Neural cell (in vitro differentiated cells): ENCODE measurements at regions not wholly inside any gene's neighbourhood (a gene's known extent, or its start where the extent isn't known, plus 50 kb on each side); places are given as distances from the start of the nearest gene placed in this dataset.

Source experiments
- H2AFZ ChIP-seq: fragments of 200-600, 300-800 bp; sonication (generic), shearing (Covaris generic); 2 replicates; pipeline ENCODE4 v1.6.0; 2014; ENCODE audit warnings: low read depth, mild to moderate bottlenecking, antibody characterized with exemption, low read length, moderate library complexity
- H3F3A ChIP-seq: fragments of 200-600 bp; shearing (Covaris generic); 2 replicates; pipeline ENCODE4 v1.6.1; 2016; ENCODE audit warnings: mild to moderate bottlenecking, moderate library complexity, mixed read lengths, antibody characterized with exemption, low read length; ENCODE audit not compliant: insufficient read depth, poor library complexity, severe bottlenecking
- H3K27ac ChIP-seq: fragments of 200-600, 300-800 bp; sonication (generic), shearing (Covaris generic); 2 replicates; pipeline ENCODE4 v1.5.1; 2014; ENCODE audit warnings: mild to moderate bottlenecking, low read length, moderate library complexity
- H3K27me3 ChIP-seq: fragments of 300-800, 200-600 bp; sonication (generic), shearing (Covaris generic); 2 replicates; pipeline ENCODE4 v1.6.0; 2014; ENCODE audit warnings: mild to moderate bottlenecking, low read depth, low read length, moderate library complexity; ENCODE audit not compliant: insufficient read depth
- H3K36me3 ChIP-seq: fragments of 300-800, 200-600 bp; sonication (generic), shearing (Covaris generic); 2 replicates; pipeline ENCODE4 v1.5.1; 2014; ENCODE audit warnings: mild to moderate bottlenecking, antibody characterized with exemption, low read length, moderate library complexity; ENCODE audit not compliant: insufficient read depth
- H3K4me2 ChIP-seq: fragments of 300-800, 200-600 bp; sonication (generic), shearing (Covaris generic); 2 replicates; pipeline ENCODE4 v1.6.0; 2014; ENCODE audit warnings: mild to moderate bottlenecking, low read length
- H3K4me3 ChIP-seq: fragments of 300-800, 200-600 bp; sonication (generic), shearing (Covaris generic); 2 replicates; pipeline ENCODE4 v1.5.1; 2014; ENCODE audit warnings: mild to moderate bottlenecking, low read length, moderate library complexity
- H3K79me2 ChIP-seq: fragments of 200-600 bp; shearing (Covaris generic); replicated peaks from 2 replicates; pipeline ENCODE4 v1.6.0; 2014; ENCODE audit warnings: mild to moderate bottlenecking, low read length, moderate library complexity; ENCODE audit not compliant: insufficient read depth
- H3K9ac ChIP-seq: fragments of 300-800, 200-600 bp; sonication (generic), shearing (Covaris generic); 2 replicates; pipeline ENCODE4 v1.6.1; 2016; ENCODE audit warnings: mild to moderate bottlenecking, low read length, mixed read lengths
- H3K9me2 ChIP-seq: fragments of 200-600 bp; shearing (Covaris generic); 2 replicates; pipeline ENCODE4 v1.6.1; 2016; ENCODE audit warnings: mild to moderate bottlenecking, low read length, mixed read lengths; ENCODE audit not compliant: insufficient read depth
- H3K9me3 ChIP-seq: fragments of 200-600, 300-800 bp; sonication (generic), shearing (Covaris generic); 2 replicates; pipeline ENCODE4 v1.6.1; 2016; ENCODE audit warnings: mild to moderate bottlenecking, mixed run types, low read length, moderate library complexity, mixed read lengths
- H4K20me1 ChIP-seq: fragments of 200-600 bp; shearing (Covaris generic); 2 replicates; pipeline ENCODE4 v1.6.1; 2016; ENCODE audit warnings: mild to moderate bottlenecking, mixed run types; ENCODE audit not compliant: insufficient read depth
- EP300 ChIP-seq: fragments of 450-650 bp; conservative IDR thresholded peaks from 2 replicates; pipeline ENCODE4 v1.6.1; 2014; ENCODE audit warnings: antibody characterized with exemption, mild to moderate bottlenecking, moderate library complexity; ENCODE audit not compliant: poor library complexity, severe bottlenecking
- EZH2 ChIP-seq: fragments of 200-600, 300-800 bp; shearing (Covaris generic), sonication (generic); IDR thresholded peaks from 2 replicates; pipeline ENCODE4 v1.6.1; 2014; ENCODE audit warnings: antibody characterized with exemption, low read length, borderline replicate concordance, mild to moderate bottlenecking; ENCODE audit not compliant: insufficient read depth, poor library complexity, severe bottlenecking
- MXI1 ChIP-seq: fragments of 450-650 bp; conservative IDR thresholded peaks from 2 replicates; pipeline ENCODE4 v1.6.1; 2014; ENCODE audit warnings: antibody characterized with exemption, mild to moderate bottlenecking; ENCODE audit not compliant: poor library complexity, severe bottlenecking
- POLR2AphosphoS5 ChIP-seq: IDR thresholded peaks from 2 replicates; pipeline ENCODE4 v1.6.1; 2012
- RAD21 ChIP-seq: fragments of 450-650 bp; conservative IDR thresholded peaks from 2 replicates; pipeline ENCODE4 v1.6.1; 2014; ENCODE audit warnings: antibody characterized with exemption, mild to moderate bottlenecking, moderate library complexity
- SMC3 ChIP-seq: fragments of 450-650 bp; conservative IDR thresholded peaks from 2 replicates; pipeline ENCODE4 v1.6.1; 2014; ENCODE audit warnings: antibody characterized with exemption, mild to moderate bottlenecking, moderate library complexity; ENCODE audit not compliant: poor library complexity
- TAF1 ChIP-seq: IDR thresholded peaks from 2 replicates; pipeline ENCODE4 v1.6.1; 2012; ENCODE audit warnings: low read depth
- TF ChIP-seq, protein P1 (sequence below): fragments of 450-650 bp; IDR thresholded peaks from 2 replicates; pipeline ENCODE4 v1.5.1; 2014; ENCODE audit warnings: antibody characterized with exemption, mild to moderate bottlenecking, moderate library complexity; ENCODE audit not compliant: poor library complexity, severe bottlenecking
- TF ChIP-seq, protein P2 (sequence below): IDR thresholded peaks from 2 replicates; pipeline ENCODE4 v1.6.1; 2012; ENCODE audit warnings: borderline replicate concordance

GRCh38 chr7:28360739-28361138 is 51.6 kb upstream of the CREB5 start:
- no peaks in the 10 kb centered on the region for H3K9me2 ChIP-seq
- H3K79me2 ChIP-seq = no peaks in the 10 kb centered on the region
- H3F3A ChIP-seq = peaks cover 4% of the 10 kb centered on the region
- H3K27ac ChIP-seq = no peak overlapping the region
- H3K4me3 ChIP-seq = no peak overlapping the region
- no peaks in the 10 kb centered on the region for H3K27me3 ChIP-seq
- no peak overlapping the region for H3K9ac ChIP-seq
- H4K20me1 ChIP-seq = no peaks in the 10 kb centered on the region
- no peak overlapping the region for H3K4me2 ChIP-seq
- no peaks in the 10 kb centered on the region for H3K36me3 ChIP-seq
- no peaks in the 10 kb centered on the region for H3K9me3 ChIP-seq
- no peak overlapping the region for H2AFZ ChIP-seq
- TF ChIP-seq, protein P1, sequence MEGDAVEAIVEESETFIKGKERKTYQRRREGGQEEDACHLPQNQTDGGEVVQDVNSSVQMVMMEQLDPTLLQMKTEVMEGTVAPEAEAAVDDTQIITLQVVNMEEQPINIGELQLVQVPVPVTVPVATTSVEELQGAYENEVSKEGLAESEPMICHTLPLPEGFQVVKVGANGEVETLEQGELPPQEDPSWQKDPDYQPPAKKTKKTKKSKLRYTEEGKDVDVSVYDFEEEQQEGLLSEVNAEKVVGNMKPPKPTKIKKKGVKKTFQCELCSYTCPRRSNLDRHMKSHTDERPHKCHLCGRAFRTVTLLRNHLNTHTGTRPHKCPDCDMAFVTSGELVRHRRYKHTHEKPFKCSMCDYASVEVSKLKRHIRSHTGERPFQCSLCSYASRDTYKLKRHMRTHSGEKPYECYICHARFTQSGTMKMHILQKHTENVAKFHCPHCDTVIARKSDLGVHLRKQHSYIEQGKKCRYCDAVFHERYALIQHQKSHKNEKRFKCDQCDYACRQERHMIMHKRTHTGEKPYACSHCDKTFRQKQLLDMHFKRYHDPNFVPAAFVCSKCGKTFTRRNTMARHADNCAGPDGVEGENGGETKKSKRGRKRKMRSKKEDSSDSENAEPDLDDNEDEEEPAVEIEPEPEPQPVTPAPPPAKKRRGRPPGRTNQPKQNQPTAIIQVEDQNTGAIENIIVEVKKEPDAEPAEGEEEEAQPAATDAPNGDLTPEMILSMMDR = peak; percentile 10
- TF ChIP-seq EZH2 = no peak

- H3K27ac ChIP-seq = no peak overlapping the region
- no peak overlapping the region for H2AFZ ChIP-seq
- H3F3A ChIP-seq = no peaks in the 10 kb centered on the region
- no peaks in the 10 kb centered on the region for H3K79me2 ChIP-seq
- no peaks in the 10 kb centered on the region for H3K9me3 ChIP-seq
- H3K9ac ChIP-seq = no peak overlapping the region
- no peak overlapping the region for H3K4me2 ChIP-seq
- H3K4me3 ChIP-seq = no peak overlapping the region
- no peaks in the 10 kb centered on the region for H3K27me3 ChIP-seq
- no peak for TF ChIP-seq POLR2AphosphoS5
- TF ChIP-seq, protein P2, sequence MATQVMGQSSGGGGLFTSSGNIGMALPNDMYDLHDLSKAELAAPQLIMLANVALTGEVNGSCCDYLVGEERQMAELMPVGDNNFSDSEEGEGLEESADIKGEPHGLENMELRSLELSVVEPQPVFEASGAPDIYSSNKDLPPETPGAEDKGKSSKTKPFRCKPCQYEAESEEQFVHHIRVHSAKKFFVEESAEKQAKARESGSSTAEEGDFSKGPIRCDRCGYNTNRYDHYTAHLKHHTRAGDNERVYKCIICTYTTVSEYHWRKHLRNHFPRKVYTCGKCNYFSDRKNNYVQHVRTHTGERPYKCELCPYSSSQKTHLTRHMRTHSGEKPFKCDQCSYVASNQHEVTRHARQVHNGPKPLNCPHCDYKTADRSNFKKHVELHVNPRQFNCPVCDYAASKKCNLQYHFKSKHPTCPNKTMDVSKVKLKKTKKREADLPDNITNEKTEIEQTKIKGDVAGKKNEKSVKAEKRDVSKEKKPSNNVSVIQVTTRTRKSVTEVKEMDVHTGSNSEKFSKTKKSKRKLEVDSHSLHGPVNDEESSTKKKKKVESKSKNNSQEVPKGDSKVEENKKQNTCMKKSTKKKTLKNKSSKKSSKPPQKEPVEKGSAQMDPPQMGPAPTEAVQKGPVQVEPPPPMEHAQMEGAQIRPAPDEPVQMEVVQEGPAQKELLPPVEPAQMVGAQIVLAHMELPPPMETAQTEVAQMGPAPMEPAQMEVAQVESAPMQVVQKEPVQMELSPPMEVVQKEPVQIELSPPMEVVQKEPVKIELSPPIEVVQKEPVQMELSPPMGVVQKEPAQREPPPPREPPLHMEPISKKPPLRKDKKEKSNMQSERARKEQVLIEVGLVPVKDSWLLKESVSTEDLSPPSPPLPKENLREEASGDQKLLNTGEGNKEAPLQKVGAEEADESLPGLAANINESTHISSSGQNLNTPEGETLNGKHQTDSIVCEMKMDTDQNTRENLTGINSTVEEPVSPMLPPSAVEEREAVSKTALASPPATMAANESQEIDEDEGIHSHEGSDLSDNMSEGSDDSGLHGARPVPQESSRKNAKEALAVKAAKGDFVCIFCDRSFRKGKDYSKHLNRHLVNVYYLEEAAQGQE = no peak
- no peak for TF ChIP-seq EZH2
- no peak for TF ChIP-seq MXI1
- no peak for TF ChIP-seq TAF1
- no peak for TF ChIP-seq RAD21
- no peak for TF ChIP-seq SMC3
- TF ChIP-seq, protein P1 = no peak
- TF ChIP-seq EP300 = no peak
- no peaks in the 10 kb centered on the region for H4K20me1 ChIP-seq
- H3K36me3 ChIP-seq = no peaks in the 10 kb centered on the region
- H3K9me2 ChIP-seq = no peaks in the 10 kb centered on the region
These were observed 50.8 kb upstream of the CREB5 start for GRCh38 chr7:28361551-28361950.
